Caco-2 (cell line): ENCODE measurements at regions not wholly inside any gene's neighbourhood (a gene's known extent, or its start where the extent isn't known, plus 50 kb on each side); places are given as distances from the start of the nearest gene placed in this dataset.

Experiments used
- BruUV-seq: library from RNA; stranded (reverse); fragments of 400-500 nt; replicated peaks from 2 replicates; lab custom pipeline; 2021; lab: Mats Ljungman, UMichigan
- CTCF ChIA-PET: fragments of 300-600 bp; sonication (Branson Sonifier 250); formaldehyde crosslinking; loops from one replicate; lab custom pipeline; 2022; ENCODE audit warnings: antibody characterized with exemption; lab: Charles Lee
- POLR2A ChIA-PET: fragments of 300-600 bp; sonication (Branson Sonifier 250); formaldehyde crosslinking; loops from one replicate; lab custom pipeline; 2022; ENCODE audit warnings: antibody characterized with exemption; lab: Charles Lee
- DNase-seq, 2 experiments: peaks; one replicate each; pipeline versions ENCODE4 v3.0.0 to v3.0.0-alpha.2; 2020 to 2022
- H3K27me3 ChIP-seq: replicated peaks from 2 replicates; pipeline ENCODE4 v1.6.0; 2011; ENCODE audit warnings: low read length; ENCODE audit not compliant: control insufficient read depth, insufficient read depth
- H3K36me3 ChIP-seq: 2 replicates; pipeline ENCODE4 v1.5.1; 2011; ENCODE audit warnings: low read length; ENCODE audit not compliant: control insufficient read depth, insufficient read depth
- H3K4me1 ChIP-seq: fragments of 250-450 bp; sonication (Bioruptor Pico); 2 replicates; pipeline ENCODE4 v1.5.1; 2020; ENCODE audit warnings: mild to moderate bottlenecking
- H3K4me3 ChIP-seq: 2 replicates; pipeline ENCODE4 v1.5.1; 2011; ENCODE audit warnings: low read depth, mild to moderate bottlenecking, control low read depth, low read length
- H3K9me3 ChIP-seq: fragments of 250-450 bp; sonication (Bioruptor Pico); 2 replicates; pipeline ENCODE4 v1.5.1; 2020; ENCODE audit warnings: mild to moderate bottlenecking, moderate library complexity
- H3K27ac Mint-ChIP-seq: one replicate; pipeline ENCODE4 v1.8.0; 2022; ENCODE audit warnings: mixed read lengths; ENCODE audit not compliant: unreplicated experiment
- H3K27me3 Mint-ChIP-seq: one replicate; pipeline ENCODE4 v1.8.0; 2022; ENCODE audit warnings: mixed read lengths; ENCODE audit not compliant: insufficient read depth, unreplicated experiment
- H3K36me3 Mint-ChIP-seq: one replicate; pipeline ENCODE4 v1.8.0; 2022; ENCODE audit warnings: mild to moderate bottlenecking, mixed read lengths; ENCODE audit not compliant: insufficient read depth, unreplicated experiment
- H3K4me1 Mint-ChIP-seq: one replicate; pipeline ENCODE4 v1.8.0; 2022; ENCODE audit warnings: low read depth, mixed read lengths; ENCODE audit not compliant: unreplicated experiment
- H3K4me3 Mint-ChIP-seq: one replicate; pipeline ENCODE4 v1.8.0; 2022; ENCODE audit warnings: mild to moderate bottlenecking, moderate library complexity, mixed read lengths; ENCODE audit not compliant: unreplicated experiment
- H3K9me3 Mint-ChIP-seq: one replicate; pipeline ENCODE4 v1.8.0; 2022; ENCODE audit warnings: mixed read lengths; ENCODE audit not compliant: unreplicated experiment
- CTCF ChIP-seq, 2 experiments: fragments of 200-600 bp in 1 of 2; IDR thresholded peaks; 1 replicate in 1 of 2; 2 replicates in 1 of 2; pipeline versions ENCODE4 v1.5.1 to v1.8.0; 2011 to 2022; ENCODE audit warnings: antibody characterized with exemption in 1 of 2, control low read depth in 1 of 2, inconsistent platforms in 1 of 2, low read depth in 1 of 2, low read length in 1 of 2, mild to moderate bottlenecking in 1 of 2, moderate library complexity in 1 of 2; ENCODE audit not compliant: insufficient read depth in 1 of 2, severe bottlenecking in 1 of 2, unreplicated experiment in 1 of 2
- intact Hi-C: fragments of 100-400 bp; cut with micrococcal nuclease; formaldehyde crosslinking; loops from one replicate; pipeline ENCODE4 v1.10.0; 2022; ENCODE audit not compliant: unreplicated experiment

GRCh38 chr9:23243523-23243922, 582.5 kb downstream of the ELAVL2 start:
- no TSS peak for BruUV-seq
- H3K4me3 ChIP-seq = no peak overlapping the region
- no peaks in the 10 kb centered on the region for H3K36me3 Mint-ChIP-seq

GRCh38 chr9:23245067-23245466, 581.0 kb downstream of the ELAVL2 start:
- no peak for DNase-seq
- H3K4me3 Mint-ChIP-seq = no peak overlapping the region
- BruUV-seq = no TSS peak
- no peak overlapping the region for H3K27ac Mint-ChIP-seq
- intact Hi-C loops = no loop called here
- no peaks in the 10 kb centered on the region for H3K4me1 Mint-ChIP-seq
- H3K27me3 Mint-ChIP-seq = no peaks in the 10 kb centered on the region
- Histone ChIP-seq H3K4me1 (no peaks in the 10 kb centered on the region), H3K27me3 (no peaks in the 10 kb centered on the region), H3K36me3 (no peaks in the 10 kb centered on the region), H3K9me3 (no peaks in the 10 kb centered on the region), H3K4me3 (no peak overlapping the region)
- ChIA-PET CTCF (no interaction called here), POLR2A (no interaction called here)
- TF ChIP-seq CTCF (IDR thresholded peaks at IDR 0.05; ENCODE audit: insufficient read depth in 1 of 2, low read depth in 1 of 2, low read length in 1 of 2, severe bottlenecking in 1 of 2, unreplicated experiment in 1 of 2) = no peak
- H3K9me3 Mint-ChIP-seq = no peaks in the 10 kb centered on the region
- no peaks in the 10 kb centered on the region for H3K36me3 Mint-ChIP-seq

More at GRCh38 chr9:23243523-23243922, 582.5 kb downstream of the ELAVL2 start:
- no peak for DNase-seq
- Histone ChIP-seq H3K36me3 (no peaks in the 10 kb centered on the region), H3K9me3 (no peaks in the 10 kb centered on the region), H3K4me1 (no peaks in the 10 kb centered on the region), H3K27me3 (no peaks in the 10 kb centered on the region)
- H3K27me3 Mint-ChIP-seq = no peaks in the 10 kb centered on the region
- POLR2A ChIA-PET = no interaction called here
- no peak overlapping the region for H3K27ac Mint-ChIP-seq
- CTCF ChIA-PET = no interaction called here
- no peak for TF ChIP-seq CTCF (IDR thresholded peaks at IDR 0.05; ENCODE audit: insufficient read depth in 1 of 2, low read depth in 1 of 2, low read length in 1 of 2, severe bottlenecking in 1 of 2, unreplicated experiment in 1 of 2)
- intact Hi-C loops = no loop called here
- H3K9me3 Mint-ChIP-seq = no peaks in the 10 kb centered on the region
- no peak overlapping the region for H3K4me3 Mint-ChIP-seq
- H3K4me1 Mint-ChIP-seq = no peaks in the 10 kb centered on the region

- H3K4me3 ChIP-seq = no peak overlapping the region
- intact Hi-C loops = no loop called here
- Mint-ChIP-seq H3K27me3 (no peaks in the 10 kb centered on the region), H3K36me3 (no peaks in the 10 kb centered on the region), H3K9me3 (no peaks in the 10 kb centered on the region), H3K4me3 (no peak overlapping the region), H3K27ac (no peak overlapping the region), H3K4me1 (no peaks in the 10 kb centered on the region)
- DNase-seq = no peak
- no peaks in the 10 kb centered on the region for H3K4me1 ChIP-seq
- no peaks in the 10 kb centered on the region for H3K36me3 ChIP-seq
- no peaks in the 10 kb centered on the region for H3K9me3 ChIP-seq
- CTCF ChIA-PET = no interaction called here
- POLR2A ChIA-PET = no interaction called here
- BruUV-seq = no TSS peak
- TF ChIP-seq CTCF (IDR thresholded peaks at IDR 0.05; ENCODE audit: insufficient read depth in 1 of 2, low read depth in 1 of 2, low read length in 1 of 2, severe bottlenecking in 1 of 2, unreplicated experiment in 1 of 2) = no peak
- no peaks in the 10 kb centered on the region for H3K27me3 ChIP-seq
Measured at GRCh38 chr9:23254404-23255184, 571.4 kb downstream of the ELAVL2 start.
